Fibroblast of villous mesenchyme (primary cell): ENCODE measurements at regions not wholly inside any gene's neighbourhood (a gene's known extent, or its start where the extent isn't known, plus 50 kb on each side); places are given as distances from the start of the nearest gene placed in this dataset.
"Not testable (repeated sequence)": the region's sequence is repeated elsewhere in the genome, so short reads cannot be mapped to it uniquely, and the experiment has no call there.

Source experiments
- DNase-seq: peaks from one replicate; pipeline ENCODE4 v3.0.0-alpha.2; 2010; ENCODE audit warnings: low read depth
- H3K4me3 ChIP-seq: 2 replicates; pipeline ENCODE4 v1.5.1; 2011; ENCODE audit warnings: low read depth, mild to moderate bottlenecking, low read length
- TF ChIP-seq, protein P1 (sequence below): IDR thresholded peaks from 2 replicates; pipeline ENCODE4 v1.5.1; 2012; ENCODE audit warnings: low read depth, mild to moderate bottlenecking, low read length; ENCODE audit not compliant: insufficient read depth

DNA sequence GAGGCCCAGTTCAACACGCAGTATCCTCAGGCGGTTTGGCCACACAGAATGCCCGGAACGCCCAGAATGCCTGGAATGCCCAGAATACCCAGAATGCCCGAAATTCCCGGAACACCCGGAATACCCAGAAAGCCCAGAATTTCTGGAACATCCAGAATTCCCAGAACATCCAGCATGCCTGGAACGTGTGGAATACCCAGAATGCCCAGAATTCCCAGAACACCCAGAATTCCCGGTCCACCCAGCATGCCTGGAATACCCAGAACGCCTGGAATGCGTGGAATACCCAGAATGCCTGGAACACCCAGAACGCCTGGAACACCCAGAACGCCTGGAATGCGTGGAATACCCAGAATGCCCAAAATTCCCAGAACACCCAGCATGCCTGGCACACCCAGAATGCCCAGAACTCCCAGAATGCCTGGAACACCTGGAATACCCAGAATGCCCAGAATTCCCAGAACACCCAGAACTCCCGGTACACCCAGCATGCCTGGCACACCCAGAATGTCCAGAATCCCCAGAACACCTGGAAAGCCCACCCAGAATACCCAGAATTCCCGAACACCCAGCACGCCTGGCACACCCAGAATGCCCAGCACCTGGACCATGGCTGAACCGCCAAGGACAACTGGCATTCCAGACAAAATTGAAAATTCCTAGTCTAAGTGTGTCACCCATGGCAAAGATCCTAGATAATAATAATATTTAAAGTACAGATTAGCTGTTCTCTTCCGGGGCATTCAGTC, 487.4 kb upstream of the SALL3 start:
- H3K4me3 ChIP-seq = no peak overlapping the region
- TF ChIP-seq, protein P1, sequence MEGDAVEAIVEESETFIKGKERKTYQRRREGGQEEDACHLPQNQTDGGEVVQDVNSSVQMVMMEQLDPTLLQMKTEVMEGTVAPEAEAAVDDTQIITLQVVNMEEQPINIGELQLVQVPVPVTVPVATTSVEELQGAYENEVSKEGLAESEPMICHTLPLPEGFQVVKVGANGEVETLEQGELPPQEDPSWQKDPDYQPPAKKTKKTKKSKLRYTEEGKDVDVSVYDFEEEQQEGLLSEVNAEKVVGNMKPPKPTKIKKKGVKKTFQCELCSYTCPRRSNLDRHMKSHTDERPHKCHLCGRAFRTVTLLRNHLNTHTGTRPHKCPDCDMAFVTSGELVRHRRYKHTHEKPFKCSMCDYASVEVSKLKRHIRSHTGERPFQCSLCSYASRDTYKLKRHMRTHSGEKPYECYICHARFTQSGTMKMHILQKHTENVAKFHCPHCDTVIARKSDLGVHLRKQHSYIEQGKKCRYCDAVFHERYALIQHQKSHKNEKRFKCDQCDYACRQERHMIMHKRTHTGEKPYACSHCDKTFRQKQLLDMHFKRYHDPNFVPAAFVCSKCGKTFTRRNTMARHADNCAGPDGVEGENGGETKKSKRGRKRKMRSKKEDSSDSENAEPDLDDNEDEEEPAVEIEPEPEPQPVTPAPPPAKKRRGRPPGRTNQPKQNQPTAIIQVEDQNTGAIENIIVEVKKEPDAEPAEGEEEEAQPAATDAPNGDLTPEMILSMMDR = no peak
- DNase-seq = no peak

DNA sequence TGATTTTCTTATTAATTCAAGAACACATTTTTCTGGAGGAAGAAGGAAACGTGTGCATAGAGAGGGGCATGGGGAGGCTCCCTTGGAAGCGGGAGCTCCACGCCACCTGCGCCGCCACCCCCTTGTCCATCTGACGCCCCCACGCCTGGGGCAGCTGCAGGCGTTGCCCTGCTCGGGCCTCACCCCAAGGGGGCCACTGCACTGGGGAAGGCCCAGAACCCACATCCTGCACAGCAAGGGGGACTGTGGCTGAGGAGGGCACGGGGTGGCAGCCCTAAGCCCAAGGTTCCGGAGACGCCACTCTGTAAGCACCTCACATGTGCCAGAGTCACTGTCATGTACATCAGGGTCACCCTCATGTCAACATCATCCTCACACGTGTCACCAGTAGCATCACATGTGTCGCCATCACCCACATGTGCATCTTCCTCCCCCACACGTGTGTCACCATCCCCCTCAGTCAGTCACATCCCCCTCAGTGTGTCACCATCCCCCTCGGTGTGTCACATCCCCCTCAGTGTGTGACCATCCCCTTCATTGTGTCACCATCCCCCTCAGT, 486.7 kb upstream of the SALL3 start:
- TF ChIP-seq, protein P1 = no peak
- DNase-seq = no peak
- no peak overlapping the region for H3K4me3 ChIP-seq

DNA sequence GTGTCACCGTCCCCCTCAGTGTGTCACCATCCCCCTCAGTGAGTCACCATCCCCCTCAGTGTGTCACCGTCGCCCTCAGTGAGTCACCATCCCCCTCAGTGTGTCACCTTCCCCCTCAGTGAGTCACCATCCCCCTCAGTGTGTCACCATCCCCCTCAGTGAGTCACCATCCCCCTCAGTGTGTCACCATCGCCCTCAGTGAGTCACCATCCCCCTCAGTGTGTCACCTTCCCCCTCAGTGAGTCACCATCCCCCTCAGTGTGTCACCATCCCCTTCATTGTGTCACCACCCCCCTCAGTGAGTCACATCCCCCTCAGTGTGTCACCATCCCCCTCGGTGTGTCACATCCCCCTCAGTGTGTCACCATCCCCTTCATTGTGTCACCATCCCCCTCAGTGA, 486.1 kb upstream of the SALL3 start:
- not testable (repeated sequence) for DNase-seq, H3K4me3 ChIP-seq

DNA sequence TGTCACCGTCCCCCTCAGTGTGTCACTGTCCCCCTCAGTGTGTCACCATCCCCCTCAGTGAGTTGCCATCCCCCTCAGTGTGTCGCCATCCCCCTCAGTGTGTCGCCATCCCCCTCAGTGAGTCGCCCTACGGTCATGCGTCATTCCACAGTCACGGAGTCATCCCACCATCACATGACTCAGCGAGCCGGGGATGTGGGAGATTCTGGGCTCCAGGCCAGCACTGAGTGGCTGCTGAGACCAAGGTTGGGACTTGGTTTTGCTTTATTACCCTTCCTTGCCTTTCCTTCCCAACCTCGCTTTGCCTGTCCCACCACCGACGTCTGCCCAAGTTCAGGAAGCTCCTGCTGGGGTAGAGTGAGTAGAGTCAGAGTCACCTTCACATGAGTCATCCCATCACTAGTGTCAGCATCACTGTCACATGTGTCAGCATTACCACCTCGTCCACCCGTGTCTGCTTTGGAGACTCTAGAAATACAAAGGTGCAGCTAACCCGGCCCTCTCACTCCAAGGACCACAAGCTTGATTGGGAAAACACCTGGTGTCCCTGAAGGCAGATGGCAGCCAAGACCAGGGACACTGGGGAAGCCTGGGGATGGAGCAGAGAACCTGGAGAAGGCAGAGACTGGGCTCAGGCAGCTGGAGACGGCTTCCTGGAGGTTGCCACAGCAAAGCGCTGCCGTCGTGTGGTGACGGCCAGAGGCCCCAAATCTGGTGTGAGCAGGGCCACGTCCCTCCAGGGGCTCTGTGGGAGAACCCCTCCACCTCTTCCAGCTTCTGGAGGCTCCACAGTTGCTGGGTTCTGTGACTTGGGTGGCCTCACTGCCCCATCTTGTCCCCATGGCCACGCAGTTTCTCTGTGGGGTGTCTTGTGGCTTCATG, 485.2 kb upstream of the SALL3 start:
- no peak overlapping the region for H3K4me3 ChIP-seq
- DNase-seq = no peak
- TF ChIP-seq, protein P1 = no peak

DNA sequence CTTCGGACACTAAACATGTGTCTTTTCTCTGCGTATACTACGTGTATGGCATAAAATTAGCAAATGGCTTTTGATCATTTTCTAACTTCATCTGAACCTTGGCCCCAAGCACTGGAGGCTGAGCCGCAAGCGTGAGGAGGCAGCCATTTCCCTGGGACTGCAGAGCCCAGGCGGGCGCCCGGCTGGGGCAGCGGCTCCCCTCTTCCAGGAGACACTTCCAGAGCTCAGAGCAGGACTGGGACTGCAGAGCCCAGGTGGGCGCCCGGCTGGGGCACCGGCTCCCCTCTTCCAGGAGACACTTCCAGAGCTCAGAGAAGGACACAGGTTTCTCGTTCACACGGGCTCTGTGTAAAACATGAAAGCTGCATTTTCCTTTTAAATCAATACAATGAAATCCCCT, 484.1 kb upstream of the SALL3 start:
- H3K4me3 ChIP-seq = no peak overlapping the region
- no peak for DNase-seq
- TF ChIP-seq, protein P1 = no peak

DNA sequence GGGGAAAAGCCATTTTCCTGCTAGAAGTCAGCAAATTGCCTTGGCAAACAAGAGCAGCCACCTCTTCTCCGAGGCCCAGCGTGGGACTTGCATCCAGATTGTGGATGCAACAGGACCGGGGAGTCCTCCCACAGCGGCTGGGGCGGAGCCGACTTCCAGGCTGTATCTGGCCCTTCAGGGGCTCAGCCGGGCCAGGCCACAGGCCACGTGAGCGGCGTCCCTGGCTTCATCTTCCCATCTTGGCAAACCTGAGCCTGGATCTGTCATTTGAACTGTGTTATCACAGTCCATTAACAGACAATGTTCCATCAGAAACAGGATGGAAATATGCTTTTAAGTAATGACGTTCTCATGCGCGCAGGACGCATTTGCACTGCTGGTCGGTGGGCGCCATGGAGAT, 483.5 kb upstream of the SALL3 start:
- TF ChIP-seq, protein P1 = no peak
- no peak for DNase-seq
- no peak overlapping the region for H3K4me3 ChIP-seq

DNA sequence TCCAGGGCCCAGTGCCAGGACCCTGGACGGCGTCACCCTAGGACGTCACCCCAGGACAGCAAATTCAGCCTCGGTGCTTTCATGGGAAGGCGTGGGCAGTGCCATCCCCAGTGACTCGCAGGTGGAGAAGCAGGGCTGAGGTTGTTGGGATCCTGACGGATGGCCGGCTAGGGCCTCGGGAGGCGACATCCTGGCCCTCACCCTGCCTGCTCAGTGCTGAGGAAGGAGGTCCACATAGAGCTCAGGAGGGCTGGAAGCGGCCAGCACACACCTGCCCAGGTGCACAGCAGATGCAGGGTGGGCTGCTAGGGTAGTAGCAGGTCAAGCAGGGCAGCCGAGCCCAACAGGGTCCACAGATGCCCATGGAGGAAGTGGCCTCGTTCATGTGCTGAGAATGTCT, 482.0 kb upstream of the SALL3 start:
- DNase-seq = no peak
- no peak overlapping the region for H3K4me3 ChIP-seq
- TF ChIP-seq, protein P1 = no peak
